GM21381 (cell line): ENCODE measurements at regions not wholly inside any gene's neighbourhood (a gene's known extent, or its start where the extent isn't known, plus 50 kb on each side); places are given as distances from the start of the nearest gene placed in this dataset.
"Not testable (repeated sequence)": the region's sequence is repeated elsewhere in the genome, so short reads cannot be mapped to it uniquely, and the experiment has no call there.

Experiments
- ATAC-seq: cut with Tn5 transposase; IDR thresholded peaks from one replicate; pipeline ENCODE4 v1.9.1; 2021; ENCODE audit warnings: mild to moderate bottlenecking, moderate library complexity; ENCODE audit not compliant: unreplicated experiment

GRCh38 chrX:124234348-124234747, 98.1 kb upstream of the TEX13D start:
- no peak for ATAC-seq

GRCh38 chrX:124238268-124238667, 94.2 kb upstream of the TEX13D start:
- ATAC-seq: no peak

- ATAC-seq: peak; percentile 34
These were observed 93.1 kb upstream of the TEX13D start for GRCh38 chrX:124239324-124239723.

GRCh38 chrX:124239911-124240310, 92.5 kb upstream of the TEX13D start:
- ATAC-seq: peak; percentile 83

GRCh38 chrX:124240422-124240821, 92.0 kb upstream of the TEX13D start:
- no peak for ATAC-seq

GRCh38 chrX:124242131-124242530, 90.3 kb upstream of the TEX13D start:
- ATAC-seq: no peak

- no peak for ATAC-seq
These were observed 83.1 kb upstream of the TEX13D start for GRCh38 chrX:124249345-124249744.

- no peak for ATAC-seq
These were observed 81.5 kb upstream of the TEX13D start for GRCh38 chrX:124250835-124251437.

- ATAC-seq: no peak
These were observed 77.8 kb upstream of the TEX13D start for GRCh38 chrX:124254611-124255010.

- no peak for ATAC-seq
These were observed 76.2 kb upstream of the TEX13D start for GRCh38 chrX:124256216-124256615.

GRCh38 chrX:124256629-124257380, 75.7 kb upstream of the TEX13D start:
- ATAC-seq: no peak

- ATAC-seq: no peak
These were observed 74.3 kb upstream of the TEX13D start for GRCh38 chrX:124257924-124258702.

GRCh38 chrX:124260845-124261244, 71.6 kb upstream of the TEX13D start:
- ATAC-seq: no peak

GRCh38 chrX:124263743-124264142, 68.7 kb upstream of the TEX13D start:
- no peak for ATAC-seq

- no peak for ATAC-seq
These were observed 64.4 kb upstream of the TEX13D start for GRCh38 chrX:124268099-124268498.

GRCh38 chrX:124269881-124270280, 62.6 kb upstream of the TEX13D start:
- no peak for ATAC-seq

GRCh38 chrX:124271599-124271998, 60.9 kb upstream of the TEX13D start:
- not testable (repeated sequence) for ATAC-seq

- ATAC-seq: no peak
These were observed 60.0 kb upstream of the TEX13D start for GRCh38 chrX:124272370-124272982.

- no peak for ATAC-seq
These were observed 57.9 kb upstream of the TEX13D start for GRCh38 chrX:124274438-124275181.

GRCh38 chrX:124275182-124275894, 57.1 kb upstream of the TEX13D start:
- ATAC-seq: no peak
